Bone marrow (tissue), 2 donors: ENCODE measurements at regions not wholly inside any gene's neighbourhood (a gene's known extent, or its start where the extent isn't known, plus 50 kb on each side); places are given as distances from the start of the nearest gene placed in this dataset.

ENCODE experiments used
- DNase-seq, 2 donors: peaks; one replicate each; lab custom pipeline; 2025; lab: John Stamatoyannopoulos, UW

- no peak for DNase-seq
Measured at GRCh38 chr10:128469515-128469914, 343.3 kb upstream of the MKI67 start.

- DNase-seq = no peak
Measured at GRCh38 chr10:128470321-128470965, 344.2 kb upstream of the MKI67 start.

- no peak for DNase-seq
Measured at GRCh38 chr10:128471151-128471550, 344.9 kb upstream of the MKI67 start.

- no peak for DNase-seq
Measured at GRCh38 chr10:128472196-128472595, 346.0 kb upstream of the MKI67 start.

GRCh38 chr10:128473396-128473795 lies 347.2 kb upstream of the MKI67 start:
- no peak for DNase-seq

- no peak for DNase-seq
Measured at GRCh38 chr10:128473911-128474310, 347.7 kb upstream of the MKI67 start.

GRCh38 chr10:128474571-128474970 lies 348.3 kb upstream of the MKI67 start:
- DNase-seq = no peak

GRCh38 chr10:128475686-128476367 lies 349.6 kb upstream of the MKI67 start:
- no peak for DNase-seq

GRCh38 chr10:128476368-128476725 lies 350.1 kb upstream of the MKI67 start:
- no peak for DNase-seq

- no peak for DNase-seq
Measured at GRCh38 chr10:128476845-128477244, 350.6 kb upstream of the MKI67 start.

GRCh38 chr10:128480601-128481000 lies 354.4 kb upstream of the MKI67 start:
- no peak for DNase-seq

GRCh38 chr10:128481152-128481840 lies 355.1 kb upstream of the MKI67 start:
- DNase-seq = no peak

- DNase-seq = no peak
Measured at GRCh38 chr10:128482052-128482451, 355.8 kb upstream of the MKI67 start.

- DNase-seq = no peak
Measured at GRCh38 chr10:128483216-128483615, 357.0 kb upstream of the MKI67 start.

GRCh38 chr10:128484041-128484440 lies 357.8 kb upstream of the MKI67 start:
- DNase-seq = no peak

GRCh38 chr10:128485701-128486235 lies 359.5 kb upstream of the MKI67 start:
- DNase-seq = no peak

GRCh38 chr10:128487517-128487916 lies 361.3 kb upstream of the MKI67 start:
- no peak for DNase-seq

- no peak for DNase-seq
Measured at GRCh38 chr10:128489324-128490247, 363.4 kb upstream of the MKI67 start.

GRCh38 chr10:128491686-128492085 lies 365.5 kb upstream of the MKI67 start:
- no peak for DNase-seq

- DNase-seq = no peak
Measured at GRCh38 chr10:128493811-128494210, 367.6 kb upstream of the MKI67 start.

GRCh38 chr10:128494665-128495064 lies 368.4 kb upstream of the MKI67 start:
- DNase-seq = no peak
